Ascending aorta (tissue), 2 donors: ENCODE measurements at regions not wholly inside any gene's neighbourhood (a gene's known extent, or its start where the extent isn't known, plus 50 kb on each side); places are given as distances from the start of the nearest gene placed in this dataset.

Experiments used
- DNase-seq, 2 donors: peaks; one replicate each; pipeline ENCODE4 v3.0.0-alpha.2; 2019; ENCODE audit warnings: low spot score in 2 of 2
- H3K27ac ChIP-seq, 2 donors: fragments of 200-600 bp; sonication (generic); one replicate each; pipeline ENCODE4 v1.5.1; 2016 to 2017; ENCODE audit warnings: mild to moderate bottlenecking in 1 of 2
- H3K27me3 ChIP-seq: fragments of 200-600 bp; sonication (generic); one replicate; pipeline ENCODE4 v1.5.1; 2017
- H3K36me3 ChIP-seq, 2 donors: fragments of 200-600 bp; sonication (generic); one replicate each; pipeline ENCODE4 v1.5.1; 2016
- H3K4me1 ChIP-seq, 2 donors: fragments of 200-600 bp; sonication (generic); one replicate each; pipeline ENCODE4 v1.5.1; 2016 to 2017; ENCODE audit warnings: mild to moderate bottlenecking in 1 of 2
- H3K4me3 ChIP-seq, 2 donors: fragments of 200-600 bp; sonication (generic); one replicate each; pipeline ENCODE4 v1.5.1; 2016 to 2017; ENCODE audit warnings: mild to moderate bottlenecking in 1 of 2
- H3K9me3 ChIP-seq, 2 donors: fragments of 200-600 bp; sonication (generic); one replicate each; pipeline ENCODE4 v1.5.1; 2016
- intact Hi-C: fragments of 100-400 bp; cut with DNase I; formaldehyde crosslinking; loops from one replicate; pipeline ENCODE4 v1.15.1; 2023
- TF ChIP-seq, protein P1 (sequence below), 3 experiments: fragments of 200-600 bp in 2 of 3; fragments of 450-650 bp in 1 of 3; sonication (generic) in 2 of 3; IDR thresholded peaks; one replicate each; pipeline ENCODE4 v1.5.1; 2016 to 2019; ENCODE audit warnings: antibody characterized with exemption in 3 of 3, mild to moderate bottlenecking in 1 of 3, moderate library complexity in 1 of 3

DNA sequence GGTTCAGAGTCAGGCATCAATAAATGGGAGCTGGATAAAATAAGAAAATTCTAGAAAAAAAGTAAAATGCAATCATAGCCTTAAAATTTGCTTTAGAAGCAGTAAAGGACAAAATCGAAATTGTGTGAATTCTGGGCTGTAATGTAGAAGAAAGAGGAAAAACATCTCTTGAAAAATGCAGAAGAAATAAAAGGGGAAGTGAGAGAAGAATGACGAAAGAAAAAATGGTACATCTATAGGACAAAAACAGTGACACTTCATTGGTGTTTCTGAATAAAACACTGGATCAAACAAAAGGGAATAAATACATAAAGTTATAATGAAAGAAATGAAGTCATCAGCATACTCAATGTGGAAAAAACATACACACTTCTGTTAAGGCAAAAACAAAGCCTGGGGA is 642.3 kb downstream of the ACTL7B start:
- Histone ChIP-seq H3K4me3 (no peak overlapping the region), H3K9me3 (no peaks in the 10 kb centered on the region), H3K36me3 (no peaks in the 10 kb centered on the region), H3K27me3 (no peaks in the 10 kb centered on the region), H3K4me1 (no peaks in the 10 kb centered on the region), H3K27ac (no peak overlapping the region)
- intact Hi-C loops, result no loop called here
- no peak for DNase-seq
- TF ChIP-seq, protein P1, sequence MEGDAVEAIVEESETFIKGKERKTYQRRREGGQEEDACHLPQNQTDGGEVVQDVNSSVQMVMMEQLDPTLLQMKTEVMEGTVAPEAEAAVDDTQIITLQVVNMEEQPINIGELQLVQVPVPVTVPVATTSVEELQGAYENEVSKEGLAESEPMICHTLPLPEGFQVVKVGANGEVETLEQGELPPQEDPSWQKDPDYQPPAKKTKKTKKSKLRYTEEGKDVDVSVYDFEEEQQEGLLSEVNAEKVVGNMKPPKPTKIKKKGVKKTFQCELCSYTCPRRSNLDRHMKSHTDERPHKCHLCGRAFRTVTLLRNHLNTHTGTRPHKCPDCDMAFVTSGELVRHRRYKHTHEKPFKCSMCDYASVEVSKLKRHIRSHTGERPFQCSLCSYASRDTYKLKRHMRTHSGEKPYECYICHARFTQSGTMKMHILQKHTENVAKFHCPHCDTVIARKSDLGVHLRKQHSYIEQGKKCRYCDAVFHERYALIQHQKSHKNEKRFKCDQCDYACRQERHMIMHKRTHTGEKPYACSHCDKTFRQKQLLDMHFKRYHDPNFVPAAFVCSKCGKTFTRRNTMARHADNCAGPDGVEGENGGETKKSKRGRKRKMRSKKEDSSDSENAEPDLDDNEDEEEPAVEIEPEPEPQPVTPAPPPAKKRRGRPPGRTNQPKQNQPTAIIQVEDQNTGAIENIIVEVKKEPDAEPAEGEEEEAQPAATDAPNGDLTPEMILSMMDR (IDR thresholded peaks at IDR 0.05), result no peak

DNA sequence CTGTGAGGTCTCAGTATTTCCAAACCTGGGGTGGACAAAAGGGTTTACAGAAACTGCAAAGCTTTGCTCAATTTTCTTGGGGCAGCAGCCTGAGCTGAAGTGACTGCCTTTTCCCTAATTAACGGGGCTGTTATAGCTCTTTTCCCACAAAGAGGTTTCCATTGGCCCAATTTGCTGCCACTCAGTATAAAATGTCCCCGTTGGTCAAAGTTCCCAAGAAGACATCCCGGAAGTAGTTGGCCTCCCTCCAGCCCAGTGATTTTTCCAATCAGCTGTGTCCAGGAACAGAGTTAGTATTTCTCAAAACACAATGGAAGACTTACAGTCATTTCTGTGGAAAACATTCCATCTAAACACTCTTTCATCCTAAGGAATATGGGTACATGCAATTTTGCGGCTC is 643.6 kb downstream of the ACTL7B start:
- Histone ChIP-seq H3K9me3 (no peaks in the 10 kb centered on the region), H3K4me3 (no peak overlapping the region), H3K27ac (no peak overlapping the region), H3K36me3 (no peaks in the 10 kb centered on the region), H3K27me3 (no peaks in the 10 kb centered on the region), H3K4me1 (no peaks in the 10 kb centered on the region)
- TF ChIP-seq, protein P1 (IDR thresholded peaks at IDR 0.05), result no peak
- intact Hi-C loops, result no loop called here
- DNase-seq, result no peak

DNA sequence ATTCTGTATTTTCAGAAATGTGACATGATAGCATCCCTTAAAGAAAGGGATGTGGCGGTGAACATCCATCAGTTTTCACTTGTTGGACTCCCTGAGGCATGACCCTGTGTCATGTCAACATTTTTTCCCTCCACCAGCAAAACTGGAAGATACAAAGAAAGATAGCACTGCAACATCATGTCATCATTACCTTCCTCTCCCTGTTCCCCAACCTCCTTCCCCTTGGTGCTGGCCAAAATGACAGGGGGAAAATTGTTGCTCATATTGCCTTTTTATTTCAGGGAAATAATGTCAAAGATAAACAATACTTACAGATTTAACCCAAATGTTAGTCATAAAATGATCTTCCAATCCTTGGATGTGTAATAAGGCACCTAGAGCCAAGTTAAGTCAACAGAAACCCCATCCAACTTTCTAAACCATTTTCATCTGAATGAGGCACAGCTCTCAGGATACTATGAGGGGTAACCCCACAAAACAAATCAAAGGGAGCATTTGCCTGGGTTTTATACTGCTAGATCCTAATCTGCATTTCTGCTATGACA is 644.3 kb downstream of the ACTL7B start:
- Histone ChIP-seq H3K27me3 (no peaks in the 10 kb centered on the region), H3K27ac (no peak overlapping the region), H3K4me3 (no peak overlapping the region), H3K36me3 (no peaks in the 10 kb centered on the region), H3K4me1 (no peaks in the 10 kb centered on the region), H3K9me3 (no peaks in the 10 kb centered on the region)
- TF ChIP-seq, protein P1 (IDR thresholded peaks at IDR 0.05), result no peak
- DNase-seq, result no peak
- intact Hi-C loops, result no loop called here

DNA sequence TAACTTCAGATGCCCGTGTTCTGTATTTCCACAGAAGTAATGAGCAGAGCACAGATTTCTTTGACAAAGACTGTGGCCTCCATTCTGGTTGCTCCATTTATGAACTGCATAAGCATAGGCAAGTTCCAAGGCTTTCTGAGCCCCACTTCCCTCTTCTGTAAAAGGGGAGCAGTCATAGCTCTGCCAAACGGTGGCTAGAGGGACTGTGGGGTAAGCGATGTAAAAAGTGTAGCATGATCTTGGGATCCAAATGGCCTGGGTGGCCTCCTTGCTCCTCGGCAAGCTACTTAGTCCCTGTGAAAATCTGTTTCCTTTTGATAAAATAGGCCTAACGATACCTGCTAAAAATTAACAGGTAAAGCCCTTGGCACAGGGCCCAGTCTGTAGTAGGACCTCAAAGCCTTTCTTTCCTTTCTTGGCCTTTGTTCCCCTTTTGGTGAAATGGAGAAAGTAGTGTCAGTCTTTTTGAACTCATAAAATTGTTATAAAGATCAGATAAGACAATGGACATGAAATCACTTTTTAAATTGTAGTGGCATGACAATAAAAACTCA is 646.6 kb downstream of the ACTL7B start:
- no peak for DNase-seq
- no peaks in the 10 kb centered on the region for H3K36me3 ChIP-seq
- TF ChIP-seq, protein P1 (IDR thresholded peaks at IDR 0.05), result no peak
- H3K27ac ChIP-seq, result no peak overlapping the region
- H3K27me3 ChIP-seq, result no peaks in the 10 kb centered on the region
- H3K4me3 ChIP-seq, result no peak overlapping the region
- no peaks in the 10 kb centered on the region for H3K9me3 ChIP-seq
- H3K4me1 ChIP-seq, result no peaks in the 10 kb centered on the region
- intact Hi-C loops, result no loop called here

DNA sequence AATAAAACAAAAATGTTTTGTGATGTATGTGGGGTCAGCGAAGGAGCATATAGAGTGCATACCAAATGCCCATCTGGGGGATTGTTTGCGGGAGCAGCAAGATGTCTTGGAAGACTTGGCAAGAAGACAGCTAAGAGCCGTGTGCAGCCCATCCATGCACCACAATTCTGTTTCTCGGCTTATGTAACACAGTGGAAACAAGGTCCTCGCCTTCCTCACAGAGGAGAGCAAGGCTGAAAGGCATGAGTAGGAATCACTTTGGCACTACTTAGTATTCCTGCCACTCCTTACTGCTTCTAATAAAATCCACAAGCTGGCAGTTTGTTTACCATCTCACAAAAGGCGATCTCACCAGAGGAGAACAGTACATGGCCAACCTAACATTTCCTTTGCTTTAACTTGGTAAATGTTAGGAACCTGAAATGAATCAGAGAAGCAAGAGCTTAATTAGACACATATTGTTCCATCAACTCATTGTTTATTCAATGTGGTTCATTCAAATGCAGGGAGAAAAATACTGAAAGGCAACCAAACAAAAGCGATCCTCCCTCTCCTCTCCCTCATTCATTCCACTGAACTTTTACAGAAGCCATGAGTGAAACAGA is 648.1 kb downstream of the ACTL7B start:
- H3K27ac ChIP-seq, result no peak overlapping the region
- intact Hi-C loops, result no loop called here
- H3K9me3 ChIP-seq, result peaks cover 0 to 5% of the 10 kb centered on the region in 2 donors
- TF ChIP-seq, protein P1 (IDR thresholded peaks at IDR 0.05), result no peak
- no peak overlapping the region for H3K4me3 ChIP-seq
- no peaks in the 10 kb centered on the region for H3K4me1 ChIP-seq
- H3K36me3 ChIP-seq, result no peaks in the 10 kb centered on the region
- H3K27me3 ChIP-seq, result no peaks in the 10 kb centered on the region
- no peak for DNase-seq
